C4-2B (cell line): ENCODE measurements at regions not wholly inside any gene's neighbourhood (a gene's known extent, or its start where the extent isn't known, plus 50 kb on each side); places are given as distances from the start of the nearest gene placed in this dataset.

Source experiments
- H3K27ac ChIP-seq: fragments of 450-650 bp; 2 replicates; pipeline ENCODE4 v1.5.1; 2017
- ZFX ChIP-seq: fragments of 450-650 bp; IDR thresholded peaks from 2 replicates; pipeline ENCODE4 v1.6.1; 2017
- TF ChIP-seq, protein P1 (sequence below): fragments of 450-650 bp; conservative IDR thresholded peaks from 2 replicates; pipeline ENCODE4 v1.5.1; 2017; ENCODE audit warnings: mild to moderate bottlenecking

GRCh38 chr11:33613404-33613803 is 87.2 kb downstream of the C11orf91 start:
- no peak for TF ChIP-seq ZFX
- TF ChIP-seq, protein P1, sequence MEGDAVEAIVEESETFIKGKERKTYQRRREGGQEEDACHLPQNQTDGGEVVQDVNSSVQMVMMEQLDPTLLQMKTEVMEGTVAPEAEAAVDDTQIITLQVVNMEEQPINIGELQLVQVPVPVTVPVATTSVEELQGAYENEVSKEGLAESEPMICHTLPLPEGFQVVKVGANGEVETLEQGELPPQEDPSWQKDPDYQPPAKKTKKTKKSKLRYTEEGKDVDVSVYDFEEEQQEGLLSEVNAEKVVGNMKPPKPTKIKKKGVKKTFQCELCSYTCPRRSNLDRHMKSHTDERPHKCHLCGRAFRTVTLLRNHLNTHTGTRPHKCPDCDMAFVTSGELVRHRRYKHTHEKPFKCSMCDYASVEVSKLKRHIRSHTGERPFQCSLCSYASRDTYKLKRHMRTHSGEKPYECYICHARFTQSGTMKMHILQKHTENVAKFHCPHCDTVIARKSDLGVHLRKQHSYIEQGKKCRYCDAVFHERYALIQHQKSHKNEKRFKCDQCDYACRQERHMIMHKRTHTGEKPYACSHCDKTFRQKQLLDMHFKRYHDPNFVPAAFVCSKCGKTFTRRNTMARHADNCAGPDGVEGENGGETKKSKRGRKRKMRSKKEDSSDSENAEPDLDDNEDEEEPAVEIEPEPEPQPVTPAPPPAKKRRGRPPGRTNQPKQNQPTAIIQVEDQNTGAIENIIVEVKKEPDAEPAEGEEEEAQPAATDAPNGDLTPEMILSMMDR: no peak

GRCh38 chr11:33610903-33611302 is 89.7 kb downstream of the C11orf91 start:
- H3K27ac ChIP-seq: no peak overlapping the region
- TF ChIP-seq, protein P1: no peak
- no peak for TF ChIP-seq ZFX

More at GRCh38 chr11:33613404-33613803, 87.2 kb downstream of the C11orf91 start:
- H3K27ac ChIP-seq: no peak overlapping the region

DNA sequence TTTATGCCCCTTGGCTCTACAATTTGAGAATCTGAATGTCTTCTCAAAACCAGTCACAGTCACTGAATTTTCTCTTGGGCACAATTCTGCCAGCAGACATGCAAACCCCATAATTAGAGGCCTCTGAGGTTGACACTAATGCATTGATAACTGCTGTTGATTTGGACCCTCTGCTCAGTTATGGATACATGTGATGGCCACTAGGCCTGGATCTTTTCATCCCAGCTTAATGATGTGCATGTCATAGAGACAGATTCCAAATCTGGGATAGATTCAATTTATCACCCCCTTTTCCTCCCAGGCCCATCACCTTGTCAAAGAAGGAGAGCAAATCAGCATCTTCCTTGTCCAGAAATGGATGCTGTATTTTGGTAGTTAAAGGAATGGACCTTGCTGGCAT is 92.2 kb downstream of the C11orf91 start:
- H3K27ac ChIP-seq: no peak overlapping the region
- TF ChIP-seq, protein P1: no peak
- TF ChIP-seq ZFX: no peak

GRCh38 chr11:33606762-33607161 is 93.9 kb downstream of the C11orf91 start:
- H3K27ac ChIP-seq: no peak overlapping the region
- no peak for TF ChIP-seq ZFX
- TF ChIP-seq, protein P1: no peak

- TF ChIP-seq ZFX: no peak
- TF ChIP-seq, protein P1: no peak
- no peak overlapping the region for H3K27ac ChIP-seq
Measured at GRCh38 chr11:33605703-33606102, 94.9 kb downstream of the C11orf91 start.

DNA sequence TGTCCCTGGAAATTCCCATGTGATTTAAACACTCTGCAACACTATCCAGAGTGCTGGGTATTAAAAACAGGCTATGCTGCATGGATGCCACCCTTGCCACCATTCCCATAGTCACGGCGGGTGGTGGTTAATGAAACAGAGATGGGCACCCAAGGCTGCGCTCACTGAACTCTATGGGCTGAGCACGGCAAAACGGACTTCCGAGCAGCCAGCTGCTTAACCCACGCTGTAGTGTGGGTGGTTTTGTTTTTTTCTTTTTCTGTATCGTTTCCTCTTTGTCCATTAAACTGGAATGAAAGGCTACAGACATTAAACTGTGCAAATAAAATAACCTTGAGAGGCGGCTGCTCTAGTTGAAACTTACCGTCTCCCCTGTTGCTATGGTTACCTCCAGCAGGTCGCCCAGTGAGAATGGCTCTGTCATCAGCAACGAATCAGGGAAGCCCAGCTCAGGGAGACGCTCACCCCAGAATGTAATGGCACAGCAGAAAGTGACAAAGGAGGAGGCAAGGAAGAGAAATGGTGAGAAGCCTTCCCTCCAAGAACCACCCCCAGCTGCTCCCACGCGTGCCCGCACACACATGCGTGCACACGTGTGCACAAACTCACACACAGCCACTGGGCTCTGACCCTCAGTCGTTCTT is 102.1 kb downstream of the C11orf91 start:
- TF ChIP-seq, protein P1: no peak
- no peak for TF ChIP-seq ZFX
- H3K27ac ChIP-seq: no peak overlapping the region

GRCh38 chr11:33594188-33594587 is 106.4 kb downstream of the C11orf91 start:
- TF ChIP-seq ZFX: no peak
- TF ChIP-seq, protein P1: no peak
- no peak overlapping the region for H3K27ac ChIP-seq
